GM21390 (cell line): ENCODE measurements at regions not wholly inside any gene's neighbourhood (a gene's known extent, or its start where the extent isn't known, plus 50 kb on each side); places are given as distances from the start of the nearest gene placed in this dataset.
"Not testable (repeated sequence)": the region's sequence is repeated elsewhere in the genome, so short reads cannot be mapped to it uniquely, and the experiment has no call there.

ENCODE experiments used
- ATAC-seq: cut with Tn5 transposase; IDR thresholded peaks from one replicate; pipeline ENCODE4 v1.9.1; 2021; ENCODE audit not compliant: unreplicated experiment

DNA sequence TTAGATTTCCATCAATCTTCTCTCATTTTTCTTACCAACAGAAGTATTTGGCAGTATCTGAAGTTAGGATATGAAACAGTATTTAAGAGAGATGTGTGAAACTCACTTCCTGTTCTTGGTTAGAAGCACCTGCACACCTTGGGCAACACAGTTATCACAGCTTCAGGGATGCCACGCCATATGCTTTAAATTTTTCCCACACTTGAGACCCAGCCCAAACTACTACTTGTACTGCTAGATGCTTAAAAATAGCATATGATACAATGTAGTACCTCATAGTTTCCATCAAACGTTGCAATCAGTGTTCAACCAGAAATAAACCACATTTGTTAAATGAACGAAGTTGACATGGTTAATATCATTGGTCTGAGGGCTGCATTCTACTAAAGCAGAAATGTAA lies 725.1 kb upstream of the FRG1 start:
- ATAC-seq = no peak

DNA sequence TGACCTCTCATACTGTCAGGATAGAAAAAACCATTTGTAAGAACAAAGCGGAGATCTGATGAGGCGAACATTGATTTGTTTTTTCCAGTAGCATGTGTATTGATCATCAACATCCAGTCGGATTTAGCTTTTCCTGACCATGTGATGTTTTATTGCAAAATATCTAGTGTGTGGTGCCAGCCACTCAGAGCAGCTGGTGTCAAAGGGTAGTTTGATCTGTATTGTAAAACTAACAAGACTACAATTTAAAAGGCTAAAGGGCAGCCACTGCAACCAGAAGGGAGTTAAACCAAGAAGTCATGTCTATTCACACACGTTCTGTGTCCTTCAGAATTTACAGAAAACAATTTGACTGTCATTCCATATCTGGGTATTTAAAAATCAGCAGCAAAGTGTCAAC lies 719.0 kb upstream of the FRG1 start:
- no peak for ATAC-seq

DNA sequence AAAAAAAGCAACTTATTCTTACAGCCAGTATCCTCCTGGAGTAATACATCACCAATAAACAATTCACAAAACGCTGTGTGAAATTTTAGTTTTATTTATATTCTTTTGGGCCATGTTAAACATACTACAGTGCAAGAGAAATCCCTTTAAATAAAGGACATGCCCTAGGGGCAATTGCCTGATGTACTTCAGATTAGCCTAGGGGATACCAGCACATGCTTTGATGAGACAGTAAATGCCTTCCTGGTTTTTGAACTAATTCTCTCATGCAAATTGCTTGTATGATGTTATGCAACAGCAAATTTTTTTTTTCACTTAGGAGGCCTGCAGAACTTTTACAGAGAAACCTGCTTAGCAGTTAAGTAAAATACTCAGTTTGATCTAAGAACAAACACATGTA lies 711.9 kb upstream of the FRG1 start:
- ATAC-seq = no peak

DNA sequence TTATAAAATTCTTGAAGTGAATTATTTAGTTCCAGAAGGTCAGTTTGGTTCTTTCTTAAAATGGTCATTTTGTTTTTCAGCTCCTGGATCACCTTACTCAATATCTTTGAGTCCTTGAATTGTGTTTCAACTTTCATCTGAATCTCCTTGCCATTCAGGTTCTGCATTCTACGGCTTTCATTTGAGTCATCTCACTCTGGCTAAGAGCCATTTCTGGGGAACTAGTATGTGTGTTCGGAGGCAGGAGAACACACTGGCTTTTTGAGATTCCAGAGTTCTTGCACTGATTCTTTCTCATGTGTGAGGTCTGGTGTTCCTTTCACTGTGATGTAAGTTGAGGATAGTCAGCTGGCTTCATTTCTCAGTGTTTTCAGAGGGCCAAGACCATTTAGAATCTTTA lies 708.4 kb upstream of the FRG1 start:
- ATAC-seq = no peak

DNA sequence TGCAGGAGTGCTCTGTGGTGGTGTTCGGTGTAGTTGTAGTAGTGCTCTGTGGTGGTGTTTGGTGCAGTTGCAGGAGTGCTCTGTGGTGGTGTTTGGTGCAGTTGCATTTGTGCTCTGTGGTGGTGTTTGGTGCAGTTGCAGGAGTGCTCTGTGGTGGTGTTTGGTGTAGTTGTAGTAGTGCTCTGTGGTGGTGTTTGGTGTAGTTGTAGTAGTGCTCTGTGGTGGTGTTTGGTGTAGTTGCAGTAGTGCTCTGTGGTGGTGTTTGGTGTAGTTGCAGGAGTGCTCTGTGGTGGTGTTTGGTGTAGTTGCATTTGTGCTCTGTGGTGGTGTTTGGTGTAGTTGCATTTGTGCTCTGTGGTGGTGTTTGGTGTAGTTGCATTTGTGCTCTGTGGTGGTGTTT lies 706.9 kb upstream of the FRG1 start:
- ATAC-seq = not testable (repeated sequence)

DNA sequence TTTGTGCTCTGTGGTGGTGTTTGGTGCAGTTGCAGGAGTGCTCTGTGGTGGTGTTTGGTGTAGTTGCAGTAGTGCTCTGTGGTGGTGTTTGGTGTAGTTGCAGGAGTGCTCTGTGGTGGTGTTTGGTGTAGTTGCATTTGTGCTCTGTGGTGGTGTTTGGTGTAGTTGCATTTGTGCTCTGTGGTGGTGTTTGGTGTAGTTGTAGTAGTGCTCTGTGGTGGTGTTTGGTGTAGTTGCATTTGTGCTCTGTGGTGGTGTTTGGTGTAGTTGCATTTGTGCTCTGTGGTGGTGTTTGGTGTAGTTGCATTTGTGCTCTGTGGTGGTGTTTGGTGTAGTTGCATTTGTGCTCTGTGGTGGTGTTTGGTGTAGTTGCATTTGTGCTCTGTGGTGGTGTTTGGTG lies 705.7 kb upstream of the FRG1 start:
- ATAC-seq = not testable (repeated sequence)

DNA sequence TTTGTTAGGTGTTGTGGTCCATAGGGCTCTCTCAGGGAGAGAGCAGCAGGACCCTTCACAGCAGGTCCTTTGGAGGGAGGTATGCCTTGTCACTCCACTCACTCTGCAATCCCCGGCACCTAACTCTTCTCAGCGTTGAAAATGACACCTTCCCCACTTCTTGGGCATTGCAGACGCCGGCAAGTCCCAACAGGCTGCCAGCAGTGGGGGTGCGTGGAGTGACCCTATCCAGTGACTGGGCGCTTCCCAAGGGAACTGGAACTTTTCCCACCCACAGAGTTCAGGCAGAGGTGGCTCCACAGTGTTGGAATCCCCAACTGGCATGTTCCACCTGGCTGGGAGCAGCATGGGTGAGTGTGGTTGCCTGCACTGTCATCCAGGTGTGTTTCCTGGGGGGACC lies 705.1 kb upstream of the FRG1 start:
- ATAC-seq = no peak

DNA sequence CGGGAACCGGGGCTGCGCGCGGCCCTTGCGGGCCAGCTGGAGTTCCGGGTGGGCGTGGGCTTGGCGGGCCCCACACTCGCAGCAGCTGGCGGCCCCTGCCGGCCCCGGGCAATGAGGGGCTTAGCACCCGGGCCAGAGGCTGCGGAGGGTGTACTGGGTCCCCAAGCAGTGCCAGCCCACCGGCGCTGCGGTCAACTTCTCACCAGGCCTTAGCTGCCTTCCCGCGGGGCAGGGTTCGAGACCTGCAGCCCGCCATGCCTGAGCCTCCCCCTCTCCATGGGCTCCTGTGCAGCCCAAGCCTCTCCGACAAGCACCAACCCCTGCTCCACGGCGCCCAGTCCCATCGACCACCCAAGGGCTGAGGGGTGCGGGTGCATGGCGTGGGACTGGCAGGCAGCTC lies 704.4 kb upstream of the FRG1 start:
- not testable (repeated sequence) for ATAC-seq

DNA sequence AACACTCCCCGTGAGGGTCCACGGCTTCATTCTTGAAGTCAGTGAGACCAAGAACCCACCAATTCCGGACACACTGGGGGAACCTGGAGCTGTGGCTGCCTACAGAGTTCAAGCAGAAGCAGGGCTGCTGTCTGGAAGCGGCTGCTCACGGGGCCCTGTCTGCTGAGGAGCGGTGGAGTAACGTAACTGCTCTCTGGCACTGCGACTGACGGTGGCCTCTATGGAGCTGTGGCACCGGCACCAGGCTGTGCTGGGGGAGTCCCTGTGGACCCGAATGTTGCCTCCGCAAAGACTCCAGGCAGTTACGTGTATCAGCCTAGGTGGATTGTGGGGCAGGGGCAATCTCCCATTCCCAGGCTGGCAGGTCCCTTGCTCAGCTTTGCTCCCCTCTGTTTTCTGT lies 703.3 kb upstream of the FRG1 start:
- ATAC-seq = no peak

DNA sequence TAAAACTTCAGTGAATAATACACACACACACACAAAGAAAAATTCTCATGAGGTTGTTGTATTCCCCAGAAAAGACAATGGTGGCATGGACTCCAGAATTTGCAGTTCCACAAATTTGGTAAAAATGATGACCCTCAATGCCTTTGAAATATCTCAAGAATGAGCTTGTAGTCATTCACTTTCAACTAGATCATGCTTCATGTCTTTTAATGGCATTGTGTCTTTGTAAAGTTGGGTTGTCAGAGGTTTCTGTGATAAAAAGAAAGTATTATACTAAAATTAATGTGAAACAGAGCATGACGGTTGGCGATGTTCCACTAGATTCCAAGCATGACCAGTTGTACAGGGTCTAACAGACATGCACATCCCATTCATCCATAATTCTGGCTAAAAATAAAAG lies 685.0 kb upstream of the FRG1 start:
- no peak for ATAC-seq

DNA sequence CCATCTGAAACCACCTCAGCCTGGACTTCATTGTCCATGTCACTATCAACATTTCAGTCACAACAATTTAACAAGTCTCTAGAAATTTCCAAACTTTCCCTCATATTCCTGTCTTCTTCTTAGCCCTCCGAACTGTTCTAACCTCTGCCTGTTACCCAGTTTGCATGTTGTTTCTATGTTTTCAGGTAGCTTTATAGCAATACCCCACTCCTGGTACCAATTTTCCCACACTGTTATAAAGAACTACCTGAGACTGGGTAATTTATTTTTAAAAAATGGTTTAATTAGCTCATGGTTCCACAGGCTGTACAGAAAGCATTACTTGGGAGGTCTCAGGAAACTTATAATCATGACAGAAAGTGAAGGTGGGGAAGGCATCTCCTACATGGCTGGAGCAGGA lies 679.2 kb upstream of the FRG1 start:
- no peak for ATAC-seq

DNA sequence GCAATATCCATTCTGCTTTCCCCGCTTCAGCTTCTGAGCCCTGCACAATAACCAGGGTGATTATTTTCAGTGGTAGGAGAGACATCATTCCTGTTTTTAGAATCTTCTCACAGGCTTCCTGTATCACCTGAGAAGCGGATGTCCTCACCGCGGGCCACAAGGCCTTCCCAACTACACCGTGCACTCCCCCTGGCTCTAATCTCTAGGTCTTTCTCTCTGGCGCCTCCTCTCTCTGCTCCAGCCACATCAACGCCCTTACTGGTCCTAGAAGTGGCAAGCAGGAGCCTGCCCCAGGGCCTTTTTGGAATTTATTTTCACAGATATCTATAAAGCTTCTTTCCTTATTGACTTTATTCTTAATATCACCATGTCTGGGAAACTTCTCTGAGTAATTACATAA lies 675.2 kb upstream of the FRG1 start:
- ATAC-seq = no peak

DNA sequence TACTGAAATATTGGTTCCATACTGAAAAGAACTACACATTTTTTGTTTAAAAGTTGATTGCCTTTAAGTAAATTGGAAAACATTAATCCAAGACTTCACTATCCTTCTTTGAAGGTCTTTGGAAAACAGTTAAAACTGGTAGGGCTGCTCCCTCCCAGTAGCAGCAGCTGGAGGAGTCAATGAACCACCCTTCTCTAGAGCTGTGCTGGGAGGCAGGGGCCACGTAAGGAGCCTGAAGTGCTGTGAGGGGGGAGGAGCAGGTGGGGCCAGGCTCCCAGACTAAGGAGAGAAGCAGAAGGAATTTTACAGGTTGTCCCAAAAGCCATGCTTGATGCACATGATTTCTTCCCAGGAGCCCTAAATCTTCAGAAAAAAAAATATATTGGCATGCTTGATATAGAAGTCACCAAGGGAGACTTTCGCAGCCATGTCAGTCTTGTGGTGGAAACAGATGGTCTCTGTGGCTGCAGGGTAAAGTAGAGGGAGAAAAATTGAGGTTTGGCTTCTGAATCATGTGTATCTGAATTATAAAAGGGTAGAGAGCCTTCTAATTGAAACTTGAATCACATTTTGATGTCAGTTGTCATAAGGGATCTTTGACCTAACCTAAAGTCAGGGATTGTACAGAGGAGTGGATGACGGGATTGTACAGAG lies 673.2 kb upstream of the FRG1 start:
- no peak for ATAC-seq

DNA sequence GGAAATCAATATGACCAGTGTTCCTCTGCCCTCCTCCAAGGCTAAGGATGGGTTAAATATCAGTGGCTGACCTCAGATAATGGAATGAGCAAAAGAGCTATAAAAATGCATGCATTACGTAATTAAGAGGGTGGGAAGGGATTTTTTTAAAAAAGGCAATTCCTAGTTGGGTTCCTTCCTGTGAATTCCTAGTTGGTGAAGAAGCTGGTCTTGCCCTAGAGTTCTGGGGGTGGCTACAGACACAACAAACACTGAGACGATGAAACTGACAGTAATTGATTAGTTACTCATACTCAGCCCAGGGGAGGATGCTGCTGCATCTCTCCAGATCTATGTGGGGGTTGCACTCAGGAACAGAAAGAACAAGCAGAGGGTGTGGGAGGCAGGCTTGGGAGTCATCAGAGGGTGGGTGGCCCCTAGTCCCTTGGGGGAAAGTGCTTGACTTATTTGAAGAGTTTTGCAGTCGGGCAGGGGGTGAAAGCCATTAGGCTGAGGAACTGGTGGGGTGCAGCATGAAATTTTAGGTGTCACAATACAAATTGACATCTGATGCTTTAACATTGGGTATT lies 662.0 kb upstream of the FRG1 start:
- ATAC-seq = no peak

DNA sequence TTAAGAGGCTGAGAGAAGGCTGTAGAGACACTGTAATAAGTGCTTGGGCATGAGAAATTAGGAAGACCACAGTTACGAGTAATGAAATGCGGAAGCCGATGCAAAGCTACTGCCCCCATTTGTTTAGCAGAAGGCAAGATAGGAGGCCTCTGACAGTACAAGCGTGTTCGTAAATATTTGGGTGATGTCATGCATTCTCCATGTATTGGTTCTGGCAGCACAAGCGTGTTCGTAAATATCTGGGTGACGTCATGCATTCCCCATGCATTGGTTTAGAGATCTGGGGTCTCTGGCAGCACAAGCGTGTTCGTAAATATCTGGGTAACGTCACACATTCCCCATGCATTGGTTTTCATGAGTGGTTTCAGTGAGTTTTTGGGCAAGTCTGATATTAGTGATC lies 661.5 kb upstream of the FRG1 start:
- no peak for ATAC-seq

DNA sequence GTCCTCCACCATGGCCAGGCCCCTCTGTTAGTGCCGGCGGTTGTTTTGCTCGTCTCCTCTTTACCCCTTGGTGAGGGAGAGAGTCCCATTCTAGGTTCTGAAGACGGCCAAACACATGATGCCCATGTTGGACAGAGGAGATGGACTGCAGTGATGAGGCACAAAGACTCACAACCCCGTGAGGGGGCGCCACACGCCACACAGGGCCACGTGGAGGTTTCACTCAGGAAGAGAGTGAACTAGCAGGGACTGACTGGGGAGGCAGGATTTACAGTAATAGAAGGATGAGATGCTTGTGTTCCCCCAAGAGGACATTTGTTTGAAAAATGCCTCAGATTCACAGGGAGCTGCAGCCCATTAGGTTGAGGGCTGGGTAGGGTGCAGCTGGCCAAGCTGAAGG lies 655.3 kb upstream of the FRG1 start:
- ATAC-seq = no peak

DNA sequence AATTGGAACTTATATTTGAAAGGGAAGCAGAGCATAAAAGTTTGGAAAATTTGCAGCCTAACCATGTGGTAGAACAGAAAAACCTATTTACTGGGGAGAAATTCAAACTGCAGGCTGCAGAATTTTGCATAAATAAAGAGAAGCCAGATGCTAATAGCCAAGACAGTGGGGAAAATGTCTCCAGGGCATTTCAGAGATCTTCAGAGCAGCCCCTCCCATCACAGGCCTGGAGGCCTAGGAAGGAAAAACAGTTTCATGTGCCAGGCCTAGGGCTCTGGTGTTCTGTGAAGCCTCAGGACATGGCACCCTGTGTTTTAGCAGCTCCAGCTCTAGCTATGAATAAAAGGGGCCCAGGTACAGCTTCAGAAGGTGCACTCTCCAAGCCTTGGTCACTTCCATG lies 648.7 kb upstream of the FRG1 start:
- no peak for ATAC-seq

DNA sequence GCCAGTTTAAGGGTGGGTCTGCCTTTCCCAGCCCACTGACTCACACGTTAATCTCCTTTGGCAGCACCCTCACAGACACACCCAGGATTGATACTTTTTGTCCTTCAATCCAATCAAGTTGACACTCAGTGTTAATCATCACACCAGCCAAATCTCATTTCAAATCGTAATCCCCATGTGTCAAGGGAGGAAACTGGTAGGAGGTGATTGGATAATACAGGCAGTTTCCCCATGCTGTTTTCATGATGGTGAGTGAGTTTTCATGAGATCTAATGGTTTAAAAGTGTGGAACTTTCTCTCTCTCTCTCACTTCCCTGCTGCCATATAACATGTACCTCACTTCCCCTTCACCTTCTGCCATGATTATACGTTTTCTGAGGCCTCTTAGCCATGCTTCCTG lies 647.2 kb upstream of the FRG1 start:
- ATAC-seq = no peak

DNA sequence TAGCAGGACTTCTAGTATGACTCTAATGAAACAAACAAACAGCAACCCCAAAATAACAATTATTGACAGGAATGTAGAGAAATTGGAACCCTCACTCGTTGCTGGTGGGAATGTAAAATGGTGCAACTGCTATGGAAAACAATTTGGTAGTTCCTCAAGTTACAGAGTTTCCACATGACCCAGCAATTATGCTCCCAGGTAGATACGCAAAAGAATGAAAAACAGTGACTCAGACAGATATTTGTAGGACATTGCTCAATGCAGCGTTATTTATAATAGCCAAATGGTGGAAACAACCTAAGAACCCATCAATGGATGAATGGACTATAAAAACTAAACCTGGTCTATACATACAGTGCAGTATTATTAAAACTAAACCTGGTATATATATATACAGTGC lies 646.1 kb upstream of the FRG1 start:
- no peak for ATAC-seq

DNA sequence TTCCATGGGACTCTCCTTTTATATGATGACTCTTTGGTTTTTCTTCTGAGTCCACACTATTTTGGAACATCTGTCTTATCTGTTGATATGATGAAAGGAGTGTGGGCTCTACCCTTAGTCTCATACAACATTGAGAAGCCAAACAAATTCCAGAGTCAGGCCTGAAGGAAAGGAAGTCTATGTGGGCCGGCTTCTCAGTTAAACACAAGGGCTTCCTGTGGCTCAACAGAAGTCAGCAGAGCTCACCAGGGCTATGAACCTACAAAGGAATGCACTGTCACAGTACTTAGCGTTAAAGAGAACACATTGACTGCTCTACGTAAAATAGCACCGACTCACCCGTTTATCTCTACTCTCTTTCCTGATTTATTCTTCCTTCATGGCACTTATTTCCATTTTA lies 641.0 kb upstream of the FRG1 start:
- ATAC-seq = no peak

DNA sequence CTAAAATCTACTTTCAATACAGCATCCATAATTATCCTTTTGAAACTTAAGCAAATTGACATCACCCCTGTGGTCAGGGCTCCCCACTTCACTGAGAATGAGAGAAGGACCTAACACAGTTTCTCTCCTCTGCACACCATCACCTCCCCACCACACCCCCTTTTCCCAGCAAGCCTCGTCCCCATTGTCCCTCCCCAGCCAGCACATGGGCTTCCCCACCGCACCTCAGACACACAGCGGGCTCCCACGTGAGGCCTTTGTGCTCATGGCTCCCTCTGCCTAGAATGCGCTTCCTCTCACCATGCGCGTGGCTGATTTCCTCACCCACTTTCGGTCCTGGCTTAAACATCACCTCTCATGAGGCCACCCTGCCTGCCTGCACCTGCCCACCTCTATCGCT lies 639.0 kb upstream of the FRG1 start:
- ATAC-seq = no peak

DNA sequence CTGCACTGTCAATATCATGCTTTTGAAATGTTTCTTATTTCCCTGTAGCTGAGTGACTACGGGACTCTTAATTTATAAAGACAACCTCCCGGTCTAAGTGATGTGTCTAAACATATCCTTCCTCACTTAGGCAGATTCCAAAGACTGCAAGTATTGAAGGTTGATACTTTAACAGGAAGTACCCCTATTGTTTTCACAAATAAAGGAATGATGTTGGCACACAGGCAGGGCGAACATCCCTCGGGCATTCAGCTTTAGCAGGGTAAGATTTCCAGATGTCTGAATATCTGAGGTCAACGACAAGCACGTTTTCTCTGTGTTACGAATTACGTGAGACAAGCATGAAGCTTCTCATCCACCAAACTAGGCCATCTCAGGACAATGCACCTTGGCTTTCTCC lies 638.0 kb upstream of the FRG1 start:
- ATAC-seq = no peak

DNA sequence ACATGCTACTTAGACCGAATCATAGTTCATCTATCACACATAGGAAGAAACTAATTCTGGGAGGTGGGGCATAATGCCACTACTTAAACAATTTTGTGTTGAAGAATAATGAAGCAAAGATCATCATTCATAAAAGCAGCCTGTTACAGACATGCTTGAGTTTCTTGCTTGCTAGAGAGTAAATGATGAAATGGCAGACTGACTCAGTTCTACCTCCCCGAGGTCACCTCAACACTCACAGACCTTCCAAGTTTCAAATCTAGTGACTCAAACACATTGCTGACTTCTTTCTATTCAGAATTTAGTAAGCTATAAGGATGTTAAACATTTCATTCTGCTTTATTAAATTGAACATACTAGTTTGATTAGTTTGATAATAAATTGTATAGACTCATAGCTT lies 636.5 kb upstream of the FRG1 start:
- no peak for ATAC-seq
